H9 (cell line): ENCODE measurements at regions not wholly inside any gene's neighbourhood (a gene's known extent, or its start where the extent isn't known, plus 50 kb on each side); places are given as distances from the start of the nearest gene placed in this dataset.
A peak's percentile ranks its signal among the peaks of the same experiment; 100 is the strongest.

Experiments used
- DNase-seq: peaks from one replicate; pipeline ENCODE4 v3.0.0-alpha.2; 2017
- H2AFZ ChIP-seq: one replicate; pipeline ENCODE4 v1.6.1; 2013; ENCODE audit warnings: mild to moderate bottlenecking, low read length, control low read depth, moderate library complexity
- H2AK5ac ChIP-seq: 2 replicates; pipeline ENCODE4 v1.6.1; 2013; ENCODE audit warnings: low read length, control low read depth, mixed read lengths; ENCODE audit not compliant: insufficient read length
- H2BK120ac ChIP-seq: one replicate; pipeline ENCODE4 v1.6.1; 2013; ENCODE audit warnings: low read depth, mild to moderate bottlenecking, low read length, control low read depth, inconsistent platforms; ENCODE audit not compliant: poor library complexity, severe bottlenecking
- H2BK12ac ChIP-seq: 2 replicates; pipeline ENCODE4 v1.6.1; 2013; ENCODE audit warnings: low read length, control low read depth, mixed read lengths, low read depth; ENCODE audit not compliant: insufficient read length
- H2BK15ac ChIP-seq: 2 replicates; pipeline ENCODE4 v1.6.1; 2013; ENCODE audit warnings: low read depth, low read length, control low read depth
- H2BK20ac ChIP-seq: one replicate; pipeline ENCODE4 v1.6.1; 2013; ENCODE audit warnings: low read depth, mild to moderate bottlenecking, low read length, control low read depth, inconsistent platforms; ENCODE audit not compliant: poor library complexity, severe bottlenecking
- H2BK5ac ChIP-seq: 2 replicates; pipeline ENCODE4 v1.6.1; 2013; ENCODE audit warnings: low read length, control low read depth, mixed read lengths; ENCODE audit not compliant: insufficient read length
- H3K14ac ChIP-seq: 2 replicates; pipeline ENCODE4 v1.6.1; 2013; ENCODE audit warnings: low read length, control low read depth; ENCODE audit not compliant: insufficient read depth
- H3K18ac ChIP-seq: 2 replicates; pipeline ENCODE4 v1.6.1; 2013; ENCODE audit warnings: low read depth, mild to moderate bottlenecking, mixed read lengths, low read length, control low read depth; ENCODE audit not compliant: insufficient read length
- H3K23ac ChIP-seq: 2 replicates; pipeline ENCODE4 v1.6.1; 2013; ENCODE audit warnings: low read length, control low read depth, mixed read lengths, low read depth; ENCODE audit not compliant: insufficient read length
- H3K23me2 ChIP-seq: 2 replicates; pipeline ENCODE4 v1.6.1; 2013; ENCODE audit warnings: low read depth, mild to moderate bottlenecking, mixed read lengths, low read length, control low read depth; ENCODE audit not compliant: insufficient read length, poor library complexity, severe bottlenecking
- H3K27ac ChIP-seq: 2 replicates; pipeline ENCODE4 v1.5.1; 2013; ENCODE audit warnings: low read length, control low read depth, mixed read lengths, low read depth; ENCODE audit not compliant: insufficient read length
- H3K27me3 ChIP-seq: 2 replicates; pipeline ENCODE4 v1.6.1; 2013; ENCODE audit warnings: low read length, control low read depth, inconsistent platforms; ENCODE audit not compliant: insufficient read depth
- H3K4ac ChIP-seq: 2 replicates; pipeline ENCODE4 v1.6.1; 2013; ENCODE audit warnings: low read depth, mild to moderate bottlenecking, control low read depth, inconsistent platforms, low read length, moderate library complexity
- H3K4me1 ChIP-seq: 2 replicates; pipeline ENCODE4 v1.6.1; 2013; ENCODE audit warnings: low read length, control low read depth, inconsistent platforms; ENCODE audit not compliant: insufficient read depth
- H3K4me2 ChIP-seq: 2 replicates; pipeline ENCODE4 v1.6.1; 2013; ENCODE audit warnings: low read length, control low read depth, mixed read lengths; ENCODE audit not compliant: insufficient read length, insufficient read depth
- H3K56ac ChIP-seq: 2 replicates; pipeline ENCODE4 v1.6.1; 2013; ENCODE audit warnings: low read depth, mild to moderate bottlenecking, mixed read lengths, low read length, control low read depth; ENCODE audit not compliant: insufficient read length
- H3K79me1 ChIP-seq: 2 replicates; pipeline ENCODE4 v1.6.1; 2013; ENCODE audit warnings: low read depth, mild to moderate bottlenecking, moderate library complexity, low read length, control low read depth, inconsistent platforms; ENCODE audit not compliant: insufficient read depth, poor library complexity, severe bottlenecking
- H3K79me2 ChIP-seq: 2 replicates; pipeline ENCODE4 v1.6.1; 2013; ENCODE audit warnings: low read length, control low read depth, inconsistent platforms; ENCODE audit not compliant: insufficient read depth
- H3K9ac ChIP-seq: 2 replicates; pipeline ENCODE4 v1.6.1; 2013; ENCODE audit warnings: low read length, control low read depth, mixed read lengths; ENCODE audit not compliant: insufficient read length; ENCODE audit errors: extremely low read depth
- H3K9me3 ChIP-seq: one replicate; pipeline ENCODE4 v1.6.1; 2013; ENCODE audit warnings: low read depth, low read length, inconsistent platforms; ENCODE audit not compliant: control insufficient read depth
- H3T11ph ChIP-seq: one replicate; pipeline ENCODE4 v1.6.1; 2013; ENCODE audit warnings: mild to moderate bottlenecking, low read length, control low read depth, inconsistent platforms
- H4K20me1 ChIP-seq: one replicate; pipeline ENCODE4 v1.6.1; 2013; ENCODE audit not compliant: control insufficient read depth, insufficient read length, insufficient read depth
- H4K5ac ChIP-seq: 2 replicates; pipeline ENCODE4 v1.6.1; 2013; ENCODE audit warnings: low read depth, mild to moderate bottlenecking, mixed read lengths, low read length, control low read depth; ENCODE audit not compliant: insufficient read length
- H4K8ac ChIP-seq: replicated peaks from 2 replicates; pipeline ENCODE4 v1.6.1; 2013; ENCODE audit warnings: low read length, control low read depth, mixed read lengths, low read depth; ENCODE audit not compliant: insufficient read length
- H4K91ac ChIP-seq: 2 replicates; pipeline ENCODE4 v1.6.1; 2013; ENCODE audit warnings: low read depth, mild to moderate bottlenecking, moderate library complexity, mixed read lengths, low read length, control low read depth; ENCODE audit not compliant: insufficient read length
- H3K27ac Mint-ChIP-seq, 3 experiments: 2 replicates in 2 of 3; 3 replicates in 1 of 3; pipeline ENCODE4 v1.8.0; 2020 to 2021; ENCODE audit warnings: mixed read lengths in 3 of 3, mild to moderate bottlenecking in 1 of 3, moderate library complexity in 1 of 3
- H3K27me3 Mint-ChIP-seq: 2 replicates; pipeline ENCODE4 v1.8.0; 2021; ENCODE audit warnings: low read depth, mild to moderate bottlenecking, moderate library complexity, mixed read lengths
- H3K36me3 Mint-ChIP-seq, 3 experiments: 2 replicates in 2 of 3; 3 replicates in 1 of 3; pipeline ENCODE4 v1.8.0; 2020 to 2021; ENCODE audit warnings: low read depth in 3 of 3, mixed read lengths in 3 of 3; ENCODE audit not compliant: insufficient read depth in 1 of 3
- H3K4me1 Mint-ChIP-seq, 2 experiments: 2 replicates each; pipeline ENCODE4 v1.8.0; 2020; ENCODE audit warnings: mixed read lengths in 2 of 2
- H3K4me3 Mint-ChIP-seq, 2 experiments: 2 replicates in 1 of 2; 3 replicates in 1 of 2; pipeline ENCODE4 v1.8.0; 2020 to 2021; ENCODE audit warnings: mild to moderate bottlenecking in 2 of 2, mixed read lengths in 2 of 2, moderate library complexity in 1 of 2
- H3K9me3 Mint-ChIP-seq, 2 experiments: 2 replicates in 1 of 2; 3 replicates in 1 of 2; pipeline ENCODE4 v1.8.0; 2020; ENCODE audit warnings: mild to moderate bottlenecking in 2 of 2, mixed read lengths in 2 of 2, moderate library complexity in 1 of 2
- WGBS: extraction: QIAGEN DNeasy Blood & Tissue Kit; methylation state at CpG from one replicate; pipeline ENCODE4 v1.1.7; 2013; ENCODE audit warnings: missing lambda C conversion rate, low lambda C conversion rate, mixed read lengths; ENCODE audit not compliant: insufficient read length; ENCODE audit errors: extremely low coverage; 5-methylcytosine and 5-hydroxymethylcytosine counted together
- TF ChIP-seq, protein P1 (sequence below): fragments of 200-600 bp; sonication (generic); conservative IDR thresholded peaks from 3 replicates; pipeline ENCODE4 v1.8.0; 2021; ENCODE audit warnings: antibody characterized with exemption, mild to moderate bottlenecking

GRCh38 chr2:168348076-168348475, 100.7 kb upstream of the STK39 start:
- Histone ChIP-seq H4K91ac (no peak overlapping the region), H4K5ac (no peak overlapping the region)

More at GRCh38 chr2:168348076-168348475, 100.7 kb upstream of the STK39 start:
- Histone ChIP-seq H2BK5ac (no peak overlapping the region), H3T11ph (no peak overlapping the region), H3K23me2 (peaks cover 6% of the 10 kb centered on the region), H3K23ac (no peak overlapping the region), H2AK5ac (no peak overlapping the region), H4K8ac (no peak overlapping the region), H2AFZ (no peak overlapping the region), H2BK120ac (no peak overlapping the region), H3K27ac (no peak overlapping the region), H2BK20ac (no peak overlapping the region), H3K79me2 (no peaks in the 10 kb centered on the region), H3K9ac (no peak overlapping the region), H3K79me1 (no peaks in the 10 kb centered on the region), H2BK15ac (no peak overlapping the region), H3K27me3 (no peaks in the 10 kb centered on the region), H3K14ac (no peak overlapping the region), H3K9me3 (no peaks in the 10 kb centered on the region), H3K4me1 (no peaks in the 10 kb centered on the region; the same call in 1 of the 2 replicates), H3K56ac (no peak overlapping the region), H4K20me1 (no peaks in the 10 kb centered on the region), H3K4me2 (no peak overlapping the region), H3K4ac (no peak overlapping the region), H3K18ac (no peak overlapping the region), H2BK12ac (no peak overlapping the region)
- H3K27ac Mint-ChIP-seq, result no peak overlapping the region
- peak; percentile 81 for DNase-seq
- peaks cover 13 to 21% of the 10 kb centered on the region in 2 experiments for H3K4me1 Mint-ChIP-seq
- peaks cover 1 to 12% (median 1%) of the 10 kb centered on the region in 3 experiments for H3K36me3 Mint-ChIP-seq
- H3K9me3 Mint-ChIP-seq, result peaks cover 14 to 15% of the 10 kb centered on the region in 2 experiments
- TF ChIP-seq, protein P1, sequence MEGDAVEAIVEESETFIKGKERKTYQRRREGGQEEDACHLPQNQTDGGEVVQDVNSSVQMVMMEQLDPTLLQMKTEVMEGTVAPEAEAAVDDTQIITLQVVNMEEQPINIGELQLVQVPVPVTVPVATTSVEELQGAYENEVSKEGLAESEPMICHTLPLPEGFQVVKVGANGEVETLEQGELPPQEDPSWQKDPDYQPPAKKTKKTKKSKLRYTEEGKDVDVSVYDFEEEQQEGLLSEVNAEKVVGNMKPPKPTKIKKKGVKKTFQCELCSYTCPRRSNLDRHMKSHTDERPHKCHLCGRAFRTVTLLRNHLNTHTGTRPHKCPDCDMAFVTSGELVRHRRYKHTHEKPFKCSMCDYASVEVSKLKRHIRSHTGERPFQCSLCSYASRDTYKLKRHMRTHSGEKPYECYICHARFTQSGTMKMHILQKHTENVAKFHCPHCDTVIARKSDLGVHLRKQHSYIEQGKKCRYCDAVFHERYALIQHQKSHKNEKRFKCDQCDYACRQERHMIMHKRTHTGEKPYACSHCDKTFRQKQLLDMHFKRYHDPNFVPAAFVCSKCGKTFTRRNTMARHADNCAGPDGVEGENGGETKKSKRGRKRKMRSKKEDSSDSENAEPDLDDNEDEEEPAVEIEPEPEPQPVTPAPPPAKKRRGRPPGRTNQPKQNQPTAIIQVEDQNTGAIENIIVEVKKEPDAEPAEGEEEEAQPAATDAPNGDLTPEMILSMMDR, result peak; percentile 74
- H3K27me3 Mint-ChIP-seq, result no peaks in the 10 kb centered on the region
- H3K4me3 Mint-ChIP-seq, result no peak overlapping the region
- no CpG with 5 or more reads among the region's 2 CpGs for WGBS
